Left renal pelvis (tissue), 4 donors: ENCODE measurements at regions not wholly inside any gene's neighbourhood (a gene's known extent, or its start where the extent isn't known, plus 50 kb on each side); places are given as distances from the start of the nearest gene placed in this dataset.
"Not testable (repeated sequence)": the region's sequence is repeated elsewhere in the genome, so short reads cannot be mapped to it uniquely, and the experiment has no call there.

Experiments
- DNase-seq, 4 donors: peaks; one replicate each; pipeline ENCODE4 v3.0.0-alpha.2; 2013; ENCODE audit warnings: low read depth in 4 of 4, low spot score in 3 of 4

DNA sequence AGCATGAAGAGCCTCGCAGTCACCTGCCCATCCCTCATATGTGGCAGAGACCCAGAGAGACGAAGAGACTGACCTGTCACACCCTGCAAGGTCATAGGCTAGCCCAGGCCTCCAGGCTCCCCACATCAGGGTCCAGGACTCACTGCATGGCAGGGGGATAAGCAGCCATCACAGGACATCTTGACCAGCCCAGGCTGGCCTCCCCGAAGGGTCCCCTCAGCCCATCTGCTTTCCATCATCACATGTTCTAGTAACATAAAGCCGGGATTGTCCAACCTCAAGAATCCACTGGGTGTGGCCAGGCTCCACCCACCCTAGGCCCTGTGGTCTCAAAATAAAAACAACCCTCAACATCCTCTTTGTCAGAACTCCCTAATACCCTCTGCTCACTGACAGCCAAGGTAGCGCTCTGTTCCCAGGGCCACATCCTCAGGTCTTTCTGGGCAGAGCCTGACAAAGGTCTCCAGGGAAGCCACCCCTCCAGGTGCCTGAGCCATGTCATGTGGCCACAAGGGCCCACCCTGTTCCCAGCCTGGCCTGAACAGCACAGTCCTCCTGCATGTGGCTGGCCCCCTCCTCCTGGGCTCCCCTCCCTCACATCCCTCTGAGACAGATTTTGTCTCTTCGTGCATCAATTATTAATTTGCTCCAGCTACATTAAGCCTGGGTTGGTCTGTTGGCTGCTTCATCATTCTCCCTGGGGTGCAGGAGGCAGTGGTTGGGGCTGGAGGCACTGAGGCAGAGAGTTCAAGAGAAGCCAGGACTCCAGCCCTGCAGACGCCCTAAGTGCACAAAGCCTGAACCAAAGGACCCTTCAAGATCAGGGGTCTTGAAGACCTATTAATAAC is 131.8 kb upstream of the UNC5B start:
- no peak for DNase-seq

DNA sequence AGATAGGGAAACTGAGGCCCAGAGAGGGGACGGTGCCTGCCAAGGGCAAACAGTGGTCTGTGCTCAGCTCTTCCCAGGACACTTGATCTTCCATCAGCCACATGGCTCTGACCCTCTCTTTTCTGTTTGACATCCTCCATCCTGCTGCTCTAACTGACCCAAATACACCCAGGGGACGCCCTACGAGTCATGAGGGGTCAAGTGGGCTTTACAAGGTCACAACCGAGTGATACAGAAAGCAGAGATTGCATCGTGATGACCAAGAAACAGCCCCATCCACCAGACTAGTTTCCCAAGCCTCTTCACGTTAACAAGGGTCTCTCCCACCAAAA is 131.2 kb upstream of the UNC5B start:
- no peak for DNase-seq

DNA sequence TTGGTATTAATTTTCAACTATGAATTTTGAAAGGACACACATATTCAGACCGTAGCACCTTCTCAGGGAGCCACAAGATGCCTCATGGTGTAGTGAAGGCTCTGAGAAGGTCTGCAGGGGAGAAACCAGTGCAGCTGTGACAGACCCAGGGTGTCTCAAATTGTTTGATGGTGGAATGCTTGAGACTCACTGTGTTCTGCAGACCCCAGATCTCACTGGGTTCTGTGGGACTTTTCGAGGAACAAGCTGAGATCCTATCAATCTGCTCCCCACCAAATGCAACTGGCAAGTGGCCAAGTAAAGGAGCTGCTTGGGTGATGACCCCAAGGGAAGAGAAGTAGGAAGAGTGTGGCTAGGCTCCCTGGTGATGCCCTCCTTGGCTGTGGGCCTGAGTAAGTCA is 130.5 kb upstream of the UNC5B start:
- DNase-seq: no peak

DNA sequence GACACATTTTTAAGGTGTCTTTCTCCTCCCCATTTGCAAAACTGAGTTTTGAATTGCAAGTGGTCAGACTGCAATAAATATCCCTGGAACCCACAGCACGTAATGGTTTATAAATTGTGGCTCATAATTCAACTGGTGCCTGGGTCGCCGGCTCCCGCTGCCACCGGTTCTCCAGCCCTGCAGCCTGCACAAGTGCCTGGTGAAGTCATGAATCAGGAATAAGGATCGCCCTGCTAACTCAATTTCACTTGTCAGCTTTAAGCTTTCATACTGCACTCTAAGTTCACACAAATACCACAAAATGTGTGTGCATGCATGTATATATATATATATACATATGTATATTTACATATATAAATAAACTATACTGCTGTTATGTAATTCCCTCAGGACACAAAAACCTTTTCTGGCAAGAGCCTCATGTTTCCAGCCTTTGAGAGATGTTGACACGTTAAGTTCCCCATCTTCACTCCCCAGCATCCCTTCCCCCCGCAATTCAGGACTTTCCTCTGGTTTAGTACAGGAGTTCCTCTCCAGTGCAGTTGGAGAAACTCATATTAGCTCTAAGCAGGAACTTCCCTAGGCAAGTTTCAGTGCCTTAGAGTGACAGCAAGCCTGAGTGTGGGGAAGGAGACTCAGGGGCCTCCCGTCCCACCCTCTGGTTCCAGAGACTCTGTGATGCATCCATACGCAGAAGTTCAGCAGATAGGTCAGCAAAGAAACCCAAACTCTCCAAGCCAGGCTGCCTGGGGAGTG is 129.2 kb upstream of the UNC5B start:
- no peak for DNase-seq

DNA sequence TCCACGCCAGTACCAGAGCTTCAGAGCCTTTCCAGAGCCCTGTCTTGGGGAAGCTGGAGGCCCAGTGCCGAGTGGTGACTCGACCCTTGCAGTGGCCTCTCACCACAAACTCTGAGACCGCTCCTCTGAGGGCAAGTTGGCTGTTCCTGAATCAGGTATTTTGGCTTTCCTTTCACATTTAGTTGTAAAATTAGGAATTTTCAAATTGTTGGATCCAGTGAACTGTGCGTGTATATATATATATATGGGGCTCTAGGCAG is 128.7 kb upstream of the UNC5B start:
- DNase-seq: no peak

DNA sequence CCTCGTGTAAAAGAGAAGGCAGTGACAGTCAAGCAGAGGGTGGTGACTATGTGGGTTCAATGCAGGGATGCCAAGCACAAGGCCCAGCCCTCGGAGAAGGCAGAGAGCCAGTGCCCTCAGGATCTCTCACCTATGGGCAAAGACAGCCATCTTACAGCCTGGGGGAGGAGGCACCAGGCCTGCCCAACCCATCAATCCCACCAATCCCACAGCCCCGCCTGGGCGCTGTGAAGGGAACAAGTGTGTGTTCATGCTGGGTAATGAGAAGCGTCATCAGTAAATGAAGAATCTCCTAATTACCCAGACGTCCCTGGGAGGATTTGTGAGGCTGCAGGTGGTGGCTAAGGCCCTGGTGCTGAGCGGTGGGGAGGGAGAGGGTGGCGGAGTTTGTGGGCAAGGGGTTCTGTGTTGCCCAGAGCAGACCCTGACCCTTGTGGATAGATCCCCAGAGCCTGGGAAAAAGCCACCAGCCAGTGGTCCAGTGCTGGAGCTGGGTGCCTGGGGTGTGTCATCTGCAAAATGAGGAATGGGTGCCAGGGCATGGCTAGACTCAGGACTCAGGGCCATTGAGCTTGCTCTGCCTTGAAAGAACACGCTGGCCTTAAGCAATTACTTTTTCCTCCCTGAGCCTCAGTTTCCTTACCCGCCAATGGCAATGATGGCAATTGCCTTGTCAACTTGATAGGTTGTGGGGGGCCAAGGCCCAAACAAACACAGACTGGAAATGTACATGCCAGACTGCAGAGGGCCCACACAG is 128.1 kb upstream of the UNC5B start:
- DNase-seq: no peak

DNA sequence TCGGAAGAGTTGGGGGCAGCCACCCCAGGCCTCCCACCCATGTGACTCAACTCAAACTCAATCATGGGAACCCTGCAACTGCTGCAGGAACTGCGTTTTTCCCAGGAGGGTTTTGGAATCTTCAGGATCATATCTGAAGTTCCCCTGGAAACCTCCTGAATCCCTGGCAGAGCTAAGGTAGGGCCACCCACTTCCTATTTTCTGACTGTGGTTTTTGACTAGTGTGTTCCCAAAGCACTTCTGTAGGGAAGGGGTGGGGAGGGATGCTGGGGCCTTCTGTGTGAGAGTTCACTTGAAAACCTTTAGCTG is 127.6 kb upstream of the UNC5B start:
- DNase-seq: no peak

DNA sequence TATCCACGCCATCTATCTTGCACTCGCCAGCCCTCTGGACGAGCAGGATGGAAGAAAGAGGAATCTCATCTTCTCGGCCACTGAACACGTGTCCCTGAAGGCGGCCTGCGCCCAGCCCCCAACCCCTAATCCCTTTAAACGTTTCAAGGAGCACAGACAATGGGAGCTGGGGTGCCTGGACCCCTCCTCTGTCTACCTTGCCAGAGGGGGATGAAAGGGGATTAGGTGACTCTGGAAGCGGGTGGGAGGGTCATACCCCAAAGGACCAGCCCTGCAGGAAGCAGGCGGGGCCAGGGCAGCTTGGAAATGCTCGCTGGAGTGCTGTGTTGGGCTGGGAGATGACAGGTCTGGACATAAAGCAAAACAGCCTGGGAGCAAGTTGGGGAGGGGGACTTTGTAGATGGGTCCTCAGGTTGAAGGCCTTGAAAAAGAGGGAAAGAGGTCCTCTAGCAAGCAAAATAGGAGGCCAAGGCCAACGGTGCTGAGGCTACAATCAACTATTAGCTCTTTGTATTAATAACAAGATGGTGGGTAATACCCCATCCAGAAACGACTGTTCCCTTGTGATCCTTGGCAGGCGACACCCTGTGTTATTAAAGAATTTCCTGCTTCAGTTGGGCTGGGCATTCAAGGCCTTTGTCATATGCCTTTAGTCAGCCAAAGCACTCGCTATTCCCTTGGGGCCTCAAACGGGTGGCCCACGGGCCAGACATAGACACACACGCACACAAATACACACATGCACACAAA is 126.5 kb upstream of the UNC5B start:
- DNase-seq: no peak

DNA sequence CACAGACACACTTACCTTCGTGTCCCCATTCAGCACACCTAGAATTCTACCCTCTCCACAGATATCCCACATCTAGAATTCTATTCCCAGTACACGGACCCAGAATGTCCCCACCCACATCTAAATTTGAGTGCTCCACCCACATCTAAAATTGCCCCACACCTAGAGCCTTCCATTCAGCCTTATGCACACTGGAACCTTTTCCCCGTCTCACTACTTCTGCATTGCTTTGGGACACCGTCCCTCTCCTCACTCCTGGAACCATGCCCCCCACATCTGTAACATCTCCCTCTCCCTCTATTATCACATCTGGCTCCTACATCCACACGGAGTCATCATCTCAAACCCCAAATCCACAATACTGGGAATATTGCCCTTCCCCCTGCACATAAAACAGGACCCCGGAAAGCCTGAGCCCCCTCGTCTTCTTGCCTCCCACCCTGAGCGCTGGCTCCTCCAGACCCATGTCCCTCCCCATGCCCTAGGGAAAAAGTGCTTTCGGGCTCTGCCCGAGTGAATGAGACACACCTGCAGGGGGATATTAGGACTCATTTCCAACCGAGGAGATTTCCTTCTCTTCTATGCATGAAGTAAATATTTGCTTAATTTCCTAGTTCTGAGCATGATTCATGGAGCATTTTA is 125.8 kb upstream of the UNC5B start:
- no peak for DNase-seq

DNA sequence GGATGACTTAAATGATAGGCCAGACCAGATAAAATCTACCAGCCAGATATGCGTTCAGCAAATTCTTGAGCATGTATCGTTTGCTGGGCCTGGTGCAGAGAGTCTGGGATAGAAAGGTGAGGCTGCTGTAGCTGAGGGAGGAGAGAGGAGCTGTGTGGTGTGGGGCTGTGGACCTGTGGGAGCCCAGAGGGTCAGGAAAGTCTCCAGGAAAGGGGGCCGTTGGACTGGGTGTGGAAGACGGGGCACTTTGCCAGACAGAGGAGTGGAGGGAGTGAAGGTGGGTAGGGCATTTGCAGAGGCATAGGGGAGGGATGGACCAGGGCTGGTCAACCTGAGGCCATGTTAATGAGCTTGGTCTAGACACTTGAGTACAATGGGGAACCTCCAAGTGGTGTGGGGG is 124.7 kb upstream of the UNC5B start:
- DNase-seq: no peak

DNA sequence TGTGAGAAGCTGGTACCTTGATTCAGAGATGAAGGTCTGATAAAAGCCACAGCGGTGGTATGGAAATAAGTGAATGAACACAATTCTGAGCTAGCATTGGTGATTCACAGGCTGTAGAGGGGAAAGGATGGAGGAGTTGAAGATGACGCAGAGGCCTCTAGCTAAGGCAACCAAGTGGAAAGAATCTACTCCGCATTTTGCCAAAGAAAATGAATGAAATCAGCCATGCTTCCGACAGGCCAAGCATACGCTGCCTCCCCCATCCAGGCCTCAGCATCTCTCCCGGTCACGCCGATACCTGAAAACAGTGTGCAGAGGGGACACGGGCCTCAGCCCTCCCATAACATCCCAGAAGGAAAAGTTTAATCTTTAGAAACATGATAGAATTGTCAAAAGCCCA is 124.3 kb upstream of the UNC5B start:
- DNase-seq: no peak

DNA sequence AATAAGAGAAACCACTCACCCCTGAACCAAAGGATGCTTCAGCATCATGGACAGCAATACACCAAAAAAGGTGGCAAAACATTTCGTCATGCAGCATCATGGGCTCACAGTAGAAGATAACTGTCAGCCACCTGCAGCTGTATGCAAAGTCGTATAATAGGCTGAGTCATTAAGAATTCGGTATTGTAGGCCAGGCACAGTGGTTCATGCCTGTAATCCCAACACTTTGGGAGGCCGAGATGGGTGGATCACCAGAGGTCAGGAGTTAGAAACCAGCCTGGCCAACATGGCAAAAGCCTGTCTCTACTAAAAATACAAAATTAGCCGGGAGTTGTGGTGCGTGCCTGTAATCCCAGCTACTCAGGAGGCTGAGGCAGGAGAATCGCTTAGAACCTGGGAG is 123.8 kb upstream of the UNC5B start:
- DNase-seq: not testable (repeated sequence)

DNA sequence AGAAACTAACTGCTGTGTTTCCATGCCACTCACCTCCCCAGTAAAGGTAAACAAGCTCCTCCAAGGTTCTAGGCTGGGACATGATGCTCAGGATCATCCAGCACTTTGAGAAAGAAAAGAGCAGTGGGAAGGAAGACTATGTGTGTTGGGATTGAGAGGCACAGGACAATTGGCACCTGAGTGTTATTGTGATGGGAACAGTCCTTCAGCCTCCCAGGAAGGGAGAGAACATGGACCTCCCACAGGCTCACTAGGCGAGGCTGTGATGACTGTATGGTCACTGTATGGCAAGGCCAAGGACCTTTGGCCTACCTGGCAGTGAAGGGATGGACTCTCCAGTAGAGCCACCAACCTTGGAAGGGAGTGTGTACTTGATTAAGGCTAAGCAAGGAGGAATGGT is 123.2 kb upstream of the UNC5B start:
- DNase-seq: no peak

DNA sequence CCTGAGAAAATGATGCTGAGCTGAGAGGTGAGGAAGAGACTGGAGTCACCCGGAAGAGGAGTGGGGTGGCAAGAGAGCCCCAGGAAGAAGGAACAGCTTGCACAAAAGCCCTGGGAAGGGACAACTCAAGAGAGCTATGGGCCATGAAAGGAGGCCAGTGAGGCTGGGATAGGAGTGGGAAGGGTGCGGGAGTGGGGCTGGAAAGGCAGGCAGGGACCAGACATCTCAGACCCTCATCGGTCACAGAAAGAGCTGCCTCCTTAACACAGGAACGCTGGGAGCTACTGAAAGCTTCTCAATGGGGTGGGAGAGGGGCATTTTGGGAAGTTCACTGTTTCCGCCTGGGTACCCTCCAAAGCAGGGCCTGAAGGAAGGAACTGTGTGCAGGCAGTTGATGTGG is 122.0 kb upstream of the UNC5B start:
- DNase-seq: no peak

DNA sequence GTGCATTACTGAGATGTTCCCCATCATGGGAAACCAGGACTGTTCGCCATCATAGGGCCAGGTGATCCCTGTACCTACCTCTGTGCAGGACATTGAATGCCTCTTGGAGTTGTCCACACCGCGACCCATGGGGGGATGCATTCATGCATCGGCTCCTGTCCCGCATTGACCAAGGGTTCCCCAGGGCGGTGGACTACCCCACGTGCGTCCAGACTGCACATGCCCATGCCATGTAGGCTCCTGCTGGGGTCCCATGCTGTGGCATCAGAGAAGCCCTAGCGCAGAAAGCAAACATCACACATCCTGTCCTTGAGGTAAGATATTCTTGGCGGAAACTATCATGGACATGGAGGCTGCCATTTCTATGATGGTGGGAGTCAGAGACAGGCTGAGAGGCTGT is 121.6 kb upstream of the UNC5B start:
- no peak for DNase-seq

DNA sequence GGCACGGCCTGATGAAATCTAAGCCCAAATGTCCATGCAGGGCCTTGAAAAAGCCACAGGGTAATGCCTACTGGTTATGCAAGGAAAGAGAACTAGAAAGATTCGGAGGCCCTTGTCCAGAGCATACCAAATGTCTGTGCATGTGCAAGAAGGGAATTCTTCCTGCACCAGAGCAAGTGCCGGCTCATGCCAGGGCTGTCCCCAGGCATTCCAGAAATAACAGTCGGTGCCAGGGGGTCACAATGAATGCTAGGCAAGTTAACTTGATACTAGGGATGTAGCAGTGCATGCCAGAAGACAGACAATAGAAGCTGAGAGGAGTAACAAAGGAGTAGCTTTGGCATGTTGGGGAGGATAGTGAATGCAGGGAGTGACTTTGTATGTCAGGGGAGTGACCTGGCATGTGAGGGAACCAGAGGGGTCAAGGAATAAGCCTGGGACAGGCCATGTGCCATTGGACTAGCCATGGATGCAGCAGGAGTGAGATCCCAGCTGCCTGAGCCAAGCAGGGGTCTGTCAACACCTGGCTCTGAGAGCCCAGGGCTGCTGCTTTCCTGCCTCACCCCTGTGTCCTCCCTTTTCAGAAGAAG is 119.5 kb upstream of the UNC5B start:
- DNase-seq: no peak

DNA sequence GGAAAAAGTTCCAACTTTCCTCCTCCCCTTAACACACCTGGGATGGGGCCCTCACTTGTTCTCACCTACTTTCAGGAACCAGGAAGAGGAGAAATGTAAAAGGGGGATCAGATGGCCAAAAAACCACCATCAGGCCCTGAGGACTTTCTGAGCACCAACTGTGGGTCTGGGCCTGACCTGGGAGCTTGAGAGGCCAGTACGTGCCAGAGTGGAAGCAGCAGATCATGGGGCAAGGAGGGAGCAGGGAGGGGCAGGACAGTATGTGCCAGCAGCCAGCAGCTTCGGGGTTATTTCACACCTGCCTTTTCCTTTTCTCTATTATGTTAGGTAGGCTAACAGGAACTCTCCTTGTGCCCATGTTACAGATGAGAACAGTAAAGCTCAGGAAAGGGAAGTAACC is 118.8 kb upstream of the UNC5B start:
- no peak for DNase-seq

DNA sequence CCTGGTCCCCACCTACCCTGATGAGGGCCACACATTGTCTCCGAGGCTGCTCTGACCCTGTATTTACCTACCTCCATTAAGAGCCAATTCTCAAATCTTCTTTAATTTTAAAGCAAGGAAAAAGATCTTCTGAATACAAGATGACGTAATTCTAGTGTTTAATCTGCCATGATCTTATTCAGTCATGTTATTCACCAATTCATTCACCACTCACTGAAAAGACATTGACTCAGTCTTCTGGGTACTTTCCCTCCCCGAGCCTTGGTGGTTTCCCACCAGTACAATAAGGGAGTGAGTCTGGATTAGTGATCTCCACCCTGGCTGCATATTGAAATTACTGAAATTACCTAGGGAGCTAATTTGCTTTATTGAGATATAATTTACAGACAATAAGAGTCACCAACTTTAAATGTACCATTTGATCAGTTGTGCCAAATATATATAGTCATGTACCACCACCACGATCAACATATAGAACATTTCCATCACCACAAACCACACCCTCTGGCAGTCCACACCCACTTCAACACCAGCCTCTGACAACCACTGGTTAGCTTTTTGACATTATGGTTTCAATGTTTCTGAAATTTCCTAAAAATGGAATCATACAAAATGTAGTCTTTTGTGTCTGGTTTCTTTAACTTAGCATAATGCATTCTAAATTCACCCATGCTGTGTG is 117.5 kb upstream of the UNC5B start:
- DNase-seq: no peak

DNA sequence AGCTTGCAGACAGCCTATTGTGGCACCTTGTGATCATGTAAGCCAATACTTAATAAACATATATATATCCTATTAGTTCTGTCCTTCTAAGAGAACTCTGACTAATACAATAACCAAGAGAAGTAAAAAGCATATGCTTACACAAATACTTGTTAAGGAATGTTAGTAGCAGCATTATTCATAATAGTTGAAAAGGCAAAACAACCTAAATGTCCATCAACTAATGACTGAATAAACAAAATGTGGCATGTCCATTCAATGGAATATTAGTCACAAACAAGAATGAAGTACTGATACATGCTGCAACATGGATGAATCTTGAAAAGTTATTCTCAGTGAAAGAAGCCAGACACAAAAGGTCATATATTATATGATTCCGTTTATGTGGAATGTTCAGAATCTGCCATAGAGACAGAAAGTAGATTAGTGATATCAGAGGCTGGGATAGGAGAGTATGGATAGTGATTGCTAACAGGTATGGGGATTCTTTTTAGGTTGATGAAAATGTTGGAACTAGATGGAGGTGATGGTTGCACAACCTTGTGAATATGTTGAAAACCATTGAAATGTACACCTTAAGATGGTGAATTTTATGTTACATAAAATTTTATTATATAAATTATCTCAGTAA is 112.5 kb upstream of the UNC5B start:
- DNase-seq: no peak

DNA sequence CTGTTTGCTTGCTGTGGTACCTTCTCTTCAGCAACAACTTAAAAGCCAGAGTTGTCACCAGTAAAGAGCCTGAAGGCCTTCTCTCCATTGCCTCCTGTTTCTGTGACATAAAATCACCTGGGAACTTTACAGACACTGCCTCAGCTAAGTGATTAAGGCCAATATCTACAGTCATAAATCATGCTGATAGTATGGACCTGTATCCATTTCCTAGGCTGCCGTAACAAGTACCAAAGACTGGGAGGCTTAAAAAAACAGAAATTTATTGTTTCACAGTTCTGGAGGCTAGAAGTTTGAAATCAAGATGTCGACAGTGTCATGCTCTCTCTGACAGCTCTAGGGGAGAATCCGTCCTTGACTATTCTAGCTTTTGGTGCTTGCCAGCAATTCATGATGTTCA is 108.4 kb upstream of the UNC5B start:
- no peak for DNase-seq
